Calu3 (cell line): ENCODE measurements at regions not wholly inside any gene's neighbourhood (a gene's known extent, or its start where the extent isn't known, plus 50 kb on each side); places are given as distances from the start of the nearest gene placed in this dataset.

Experiments
- BruUV-seq: library from RNA; stranded (reverse); fragments of 400-500 nt; replicated peaks from 2 replicates; lab custom pipeline; 2021; lab: Mats Ljungman, UMichigan
- CTCF ChIA-PET: fragments of 300-600 bp; sonication (Branson Sonifier 250); formaldehyde crosslinking; loops from one replicate; lab custom pipeline; 2022; ENCODE audit warnings: antibody characterized with exemption; lab: Charles Lee
- DNase-seq: peaks from one replicate; pipeline ENCODE4 v3.0.0; 2022
- H3K27ac Mint-ChIP-seq: one replicate; pipeline ENCODE4 v1.8.0; 2022; ENCODE audit warnings: mixed read lengths; ENCODE audit not compliant: unreplicated experiment
- H3K27me3 Mint-ChIP-seq: one replicate; pipeline ENCODE4 v1.8.0; 2022; ENCODE audit warnings: mixed read lengths; ENCODE audit not compliant: unreplicated experiment
- H3K36me3 Mint-ChIP-seq: one replicate; pipeline ENCODE4 v1.8.0; 2022; ENCODE audit warnings: mild to moderate bottlenecking, moderate library complexity, mixed read lengths; ENCODE audit not compliant: insufficient read depth, unreplicated experiment
- H3K4me1 Mint-ChIP-seq: one replicate; pipeline ENCODE4 v1.8.0; 2022; ENCODE audit warnings: mild to moderate bottlenecking, low read depth, mixed read lengths; ENCODE audit not compliant: unreplicated experiment
- H3K4me3 Mint-ChIP-seq: one replicate; pipeline ENCODE4 v1.8.0; 2022; ENCODE audit warnings: mild to moderate bottlenecking, low read depth, moderate library complexity, mixed read lengths; ENCODE audit not compliant: unreplicated experiment
- H3K9me3 Mint-ChIP-seq: one replicate; pipeline ENCODE4 v1.8.0; 2022; ENCODE audit warnings: low read depth, mixed read lengths; ENCODE audit not compliant: unreplicated experiment
- intact Hi-C: fragments of 100-400 bp; cut with micrococcal nuclease; formaldehyde crosslinking; loops from one replicate; pipeline ENCODE4 v1.10.0; 2022; ENCODE audit not compliant: unreplicated experiment
- TF ChIP-seq, protein P1 (sequence below): fragments of 200-600 bp; IDR thresholded peaks from one replicate; pipeline ENCODE4 v1.8.0; 2022; ENCODE audit warnings: antibody characterized with exemption; ENCODE audit not compliant: unreplicated experiment

DNA sequence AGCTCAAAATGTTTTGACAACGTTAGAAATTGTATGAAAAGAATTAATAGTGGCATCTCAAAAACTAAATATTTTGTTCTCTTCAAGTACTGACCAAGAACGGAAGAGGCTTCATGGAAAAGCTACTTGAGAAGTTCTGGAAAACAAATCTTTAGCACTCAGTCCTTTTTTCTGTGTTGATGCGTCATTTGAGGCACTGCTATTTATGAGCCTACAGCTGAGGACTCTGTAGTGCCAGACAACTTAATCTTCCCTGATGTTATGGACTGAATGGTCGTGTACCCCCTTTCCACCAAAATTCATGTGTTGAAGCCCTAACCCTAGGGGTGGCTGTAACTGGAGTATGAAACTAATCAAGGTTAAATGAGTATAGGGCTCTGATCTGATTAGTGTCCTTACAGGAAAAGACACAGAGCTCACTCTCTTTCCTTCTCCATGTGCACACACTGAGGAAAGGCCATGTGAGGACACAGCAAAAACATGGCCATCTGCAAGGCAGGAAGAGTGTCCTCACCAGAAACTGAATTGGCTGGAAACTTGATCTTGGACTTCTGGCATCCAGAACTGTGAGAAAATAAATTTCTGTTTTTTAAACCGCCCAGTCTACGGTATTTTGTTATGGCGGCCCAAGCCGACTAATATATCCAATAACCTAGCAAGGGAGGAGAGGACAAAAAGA lies 337.0 kb upstream of the CLEC14A start:
- Mint-ChIP-seq H3K4me3 (no peak overlapping the region), H3K27ac (no peak overlapping the region), H3K27me3 (no peaks in the 10 kb centered on the region), H3K4me1 (no peaks in the 10 kb centered on the region), H3K9me3 (peaks cover 3% of the 10 kb centered on the region), H3K36me3 (no peaks in the 10 kb centered on the region)
- no TSS peak for BruUV-seq
- CTCF ChIA-PET: no interaction called here
- no peak for DNase-seq
- intact Hi-C loops: no loop called here
- TF ChIP-seq, protein P1, sequence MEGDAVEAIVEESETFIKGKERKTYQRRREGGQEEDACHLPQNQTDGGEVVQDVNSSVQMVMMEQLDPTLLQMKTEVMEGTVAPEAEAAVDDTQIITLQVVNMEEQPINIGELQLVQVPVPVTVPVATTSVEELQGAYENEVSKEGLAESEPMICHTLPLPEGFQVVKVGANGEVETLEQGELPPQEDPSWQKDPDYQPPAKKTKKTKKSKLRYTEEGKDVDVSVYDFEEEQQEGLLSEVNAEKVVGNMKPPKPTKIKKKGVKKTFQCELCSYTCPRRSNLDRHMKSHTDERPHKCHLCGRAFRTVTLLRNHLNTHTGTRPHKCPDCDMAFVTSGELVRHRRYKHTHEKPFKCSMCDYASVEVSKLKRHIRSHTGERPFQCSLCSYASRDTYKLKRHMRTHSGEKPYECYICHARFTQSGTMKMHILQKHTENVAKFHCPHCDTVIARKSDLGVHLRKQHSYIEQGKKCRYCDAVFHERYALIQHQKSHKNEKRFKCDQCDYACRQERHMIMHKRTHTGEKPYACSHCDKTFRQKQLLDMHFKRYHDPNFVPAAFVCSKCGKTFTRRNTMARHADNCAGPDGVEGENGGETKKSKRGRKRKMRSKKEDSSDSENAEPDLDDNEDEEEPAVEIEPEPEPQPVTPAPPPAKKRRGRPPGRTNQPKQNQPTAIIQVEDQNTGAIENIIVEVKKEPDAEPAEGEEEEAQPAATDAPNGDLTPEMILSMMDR: no peak

DNA sequence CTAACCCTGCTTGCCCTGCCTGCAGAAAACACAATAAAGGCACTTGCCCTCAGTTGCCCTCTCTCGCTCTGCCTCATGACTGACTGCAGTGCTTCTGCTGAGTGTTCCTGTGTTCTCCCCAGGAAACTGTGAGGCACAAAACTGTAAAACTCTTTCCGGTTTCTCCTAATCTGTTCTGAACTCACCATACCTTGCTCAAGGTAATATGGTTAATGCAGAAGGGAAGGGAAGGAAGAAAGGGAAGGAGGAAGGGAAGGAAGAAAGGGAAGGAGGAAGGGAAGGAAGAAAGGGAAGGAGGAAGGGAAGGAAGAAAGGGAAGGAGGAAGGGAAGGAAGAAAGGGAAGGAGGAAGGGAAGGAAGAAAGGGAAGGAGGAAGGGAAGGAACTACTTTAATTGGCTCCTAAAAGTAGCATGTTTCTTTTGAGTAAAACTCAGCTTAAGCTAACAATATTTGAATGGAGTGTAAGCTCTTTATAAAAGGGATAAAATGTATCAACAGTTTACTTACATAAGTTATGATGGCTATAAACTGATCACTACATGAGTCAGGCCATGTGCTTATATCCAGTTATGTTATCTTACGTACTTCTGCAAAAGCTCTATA lies 334.0 kb upstream of the CLEC14A start:
- TF ChIP-seq, protein P1: no peak
- CTCF ChIA-PET: no interaction called here
- Mint-ChIP-seq H3K4me3 (no peak overlapping the region), H3K27me3 (no peaks in the 10 kb centered on the region), H3K36me3 (no peaks in the 10 kb centered on the region), H3K27ac (no peak overlapping the region), H3K9me3 (peaks cover under 1% of the 10 kb centered on the region), H3K4me1 (no peaks in the 10 kb centered on the region)
- intact Hi-C loops: no loop called here
- BruUV-seq: no TSS peak
- no peak for DNase-seq

DNA sequence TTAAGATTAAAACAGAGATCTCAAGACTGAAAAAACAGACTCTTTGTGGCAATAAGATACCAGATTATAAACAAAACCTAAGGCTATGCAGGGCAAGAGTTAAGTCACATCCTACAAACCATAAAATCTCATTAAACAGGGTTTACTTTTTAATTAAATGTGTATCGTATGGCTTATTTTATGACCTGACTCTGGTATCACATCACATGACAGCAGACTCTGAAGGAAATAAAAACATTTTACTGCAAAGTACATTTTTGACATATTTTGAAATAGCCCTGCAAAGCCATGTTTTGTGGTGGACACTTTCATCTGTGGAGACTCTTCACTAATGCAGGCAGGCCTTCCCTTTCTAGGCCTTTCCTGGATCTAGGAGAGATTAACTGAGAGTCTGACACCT lies 327.6 kb upstream of the CLEC14A start:
- Mint-ChIP-seq H3K36me3 (no peaks in the 10 kb centered on the region), H3K4me1 (no peaks in the 10 kb centered on the region), H3K27ac (no peak overlapping the region), H3K4me3 (no peak overlapping the region), H3K9me3 (no peaks in the 10 kb centered on the region), H3K27me3 (no peaks in the 10 kb centered on the region)
- intact Hi-C loops: no loop called here
- no peak for DNase-seq
- no TSS peak for BruUV-seq
- CTCF ChIA-PET: no interaction called here
- TF ChIP-seq, protein P1: no peak

DNA sequence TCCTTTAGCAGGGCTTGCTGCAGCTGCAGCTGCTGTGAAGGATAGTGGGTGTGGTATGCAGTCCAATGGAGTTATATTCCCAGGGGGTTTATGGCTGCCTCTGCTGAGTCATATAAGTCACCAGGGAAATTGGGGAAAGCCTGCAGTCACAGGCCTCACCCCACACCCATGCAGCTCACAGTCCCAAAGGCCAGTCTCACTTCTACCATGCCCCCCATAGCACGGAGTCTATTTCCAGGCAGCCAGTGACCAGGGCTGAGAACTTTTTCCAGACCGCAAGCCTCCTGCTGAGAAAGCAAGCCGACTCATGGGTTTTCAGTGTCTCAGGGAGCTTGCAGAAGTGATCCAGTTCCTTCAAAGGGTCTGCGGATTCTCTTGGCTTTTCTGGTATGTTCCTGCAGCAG lies 322.4 kb upstream of the CLEC14A start:
- H3K27me3 Mint-ChIP-seq: no peaks in the 10 kb centered on the region
- H3K4me1 Mint-ChIP-seq: no peaks in the 10 kb centered on the region
- TF ChIP-seq, protein P1: no peak
- H3K4me3 Mint-ChIP-seq: no peak overlapping the region
- H3K9me3 Mint-ChIP-seq: peaks cover 2% of the 10 kb centered on the region
- H3K36me3 Mint-ChIP-seq: no peaks in the 10 kb centered on the region
- intact Hi-C loops: no loop called here
- DNase-seq: no peak
- no TSS peak for BruUV-seq
- CTCF ChIA-PET: interaction anchor here (0.7 kb wide), 1 partner anchor 615 kb away, joined by 3 read pairs; no protein-coding TSS in a partner anchor
- no peak overlapping the region for H3K27ac Mint-ChIP-seq
